Ascending aorta (tissue), 2 donors: ENCODE measurements at regions not wholly inside any gene's neighbourhood (a gene's known extent, or its start where the extent isn't known, plus 50 kb on each side); places are given as distances from the start of the nearest gene placed in this dataset.

Experiments used
- DNase-seq, 2 donors: peaks; one replicate each; pipeline ENCODE4 v3.0.0-alpha.2; 2019; ENCODE audit warnings: low spot score in 2 of 2
- H3K27ac ChIP-seq, 2 donors: fragments of 200-600 bp; sonication (generic); one replicate each; pipeline ENCODE4 v1.5.1; 2016 to 2017; ENCODE audit warnings: mild to moderate bottlenecking in 1 of 2
- H3K27me3 ChIP-seq: fragments of 200-600 bp; sonication (generic); one replicate; pipeline ENCODE4 v1.5.1; 2017
- H3K36me3 ChIP-seq, 2 donors: fragments of 200-600 bp; sonication (generic); one replicate each; pipeline ENCODE4 v1.5.1; 2016
- H3K4me1 ChIP-seq, 2 donors: fragments of 200-600 bp; sonication (generic); one replicate each; pipeline ENCODE4 v1.5.1; 2016 to 2017; ENCODE audit warnings: mild to moderate bottlenecking in 1 of 2
- H3K4me3 ChIP-seq, 2 donors: fragments of 200-600 bp; sonication (generic); one replicate each; pipeline ENCODE4 v1.5.1; 2016 to 2017; ENCODE audit warnings: mild to moderate bottlenecking in 1 of 2
- H3K9me3 ChIP-seq, 2 donors: fragments of 200-600 bp; sonication (generic); one replicate each; pipeline ENCODE4 v1.5.1; 2016
- intact Hi-C: fragments of 100-400 bp; cut with DNase I; formaldehyde crosslinking; loops from one replicate; pipeline ENCODE4 v1.15.1; 2023
- TF ChIP-seq, protein P1 (sequence below), 3 experiments: fragments of 200-600 bp in 2 of 3; fragments of 450-650 bp in 1 of 3; sonication (generic) in 2 of 3; IDR thresholded peaks; one replicate each; pipeline ENCODE4 v1.5.1; 2016 to 2019; ENCODE audit warnings: antibody characterized with exemption in 3 of 3, mild to moderate bottlenecking in 1 of 3, moderate library complexity in 1 of 3

DNA sequence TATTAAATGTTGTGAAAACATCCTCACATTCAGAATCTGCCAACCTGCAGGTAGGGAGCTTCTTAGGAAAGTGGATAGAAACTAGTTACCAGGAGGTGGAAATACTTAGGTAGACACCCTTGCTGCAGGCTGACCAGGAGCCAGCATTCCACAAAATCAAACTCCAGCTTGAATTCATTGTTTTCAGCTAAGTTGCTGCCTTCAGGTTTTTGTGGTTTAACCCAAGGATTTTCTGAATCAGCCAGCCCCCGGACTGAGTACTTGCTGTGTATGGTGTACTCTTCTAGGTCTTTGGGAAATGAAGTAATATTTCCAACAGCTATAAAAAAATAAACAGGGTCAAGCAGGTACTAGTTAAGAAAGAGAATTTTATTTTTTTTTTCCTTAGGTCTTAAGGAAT, 192.1 kb upstream of the CHST9 start:
- TF ChIP-seq, protein P1, sequence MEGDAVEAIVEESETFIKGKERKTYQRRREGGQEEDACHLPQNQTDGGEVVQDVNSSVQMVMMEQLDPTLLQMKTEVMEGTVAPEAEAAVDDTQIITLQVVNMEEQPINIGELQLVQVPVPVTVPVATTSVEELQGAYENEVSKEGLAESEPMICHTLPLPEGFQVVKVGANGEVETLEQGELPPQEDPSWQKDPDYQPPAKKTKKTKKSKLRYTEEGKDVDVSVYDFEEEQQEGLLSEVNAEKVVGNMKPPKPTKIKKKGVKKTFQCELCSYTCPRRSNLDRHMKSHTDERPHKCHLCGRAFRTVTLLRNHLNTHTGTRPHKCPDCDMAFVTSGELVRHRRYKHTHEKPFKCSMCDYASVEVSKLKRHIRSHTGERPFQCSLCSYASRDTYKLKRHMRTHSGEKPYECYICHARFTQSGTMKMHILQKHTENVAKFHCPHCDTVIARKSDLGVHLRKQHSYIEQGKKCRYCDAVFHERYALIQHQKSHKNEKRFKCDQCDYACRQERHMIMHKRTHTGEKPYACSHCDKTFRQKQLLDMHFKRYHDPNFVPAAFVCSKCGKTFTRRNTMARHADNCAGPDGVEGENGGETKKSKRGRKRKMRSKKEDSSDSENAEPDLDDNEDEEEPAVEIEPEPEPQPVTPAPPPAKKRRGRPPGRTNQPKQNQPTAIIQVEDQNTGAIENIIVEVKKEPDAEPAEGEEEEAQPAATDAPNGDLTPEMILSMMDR (IDR thresholded peaks at IDR 0.05), result no peak
- intact Hi-C loops, result no loop called here
- no peak for DNase-seq
- Histone ChIP-seq H3K36me3 (no peaks in the 10 kb centered on the region), H3K4me3 (no peak overlapping the region), H3K9me3 (no peaks in the 10 kb centered on the region), H3K27me3 (no peaks in the 10 kb centered on the region), H3K4me1 (no peaks in the 10 kb centered on the region), H3K27ac (no peak overlapping the region)

DNA sequence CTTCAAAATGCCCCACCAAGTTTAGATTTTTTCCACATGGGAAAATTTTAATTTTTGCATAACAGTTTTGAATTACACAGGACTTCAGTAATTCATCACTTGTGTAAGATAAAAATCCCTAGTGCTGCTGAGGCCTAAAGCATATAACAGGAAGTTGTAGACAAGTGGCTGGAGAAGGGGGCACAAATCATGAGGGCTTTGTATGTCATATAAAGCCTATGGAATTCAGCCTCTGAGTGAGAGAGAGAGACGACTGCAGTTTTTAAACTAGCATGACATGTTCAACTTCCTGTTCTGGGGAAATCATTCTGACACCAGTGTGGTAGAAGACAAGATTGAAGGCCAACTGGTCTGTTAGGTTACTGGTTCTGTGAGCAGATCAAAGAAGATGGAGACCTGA, 187.3 kb upstream of the CHST9 start:
- no peak for DNase-seq
- no peaks in the 10 kb centered on the region for H3K36me3 ChIP-seq
- no peaks in the 10 kb centered on the region for H3K27me3 ChIP-seq
- no peak overlapping the region for H3K27ac ChIP-seq
- no peaks in the 10 kb centered on the region for H3K9me3 ChIP-seq
- TF ChIP-seq, protein P1 (IDR thresholded peaks at IDR 0.05), result no peak
- H3K4me1 ChIP-seq, result no peaks in the 10 kb centered on the region
- intact Hi-C loops, result no loop called here
- no peak overlapping the region for H3K4me3 ChIP-seq

DNA sequence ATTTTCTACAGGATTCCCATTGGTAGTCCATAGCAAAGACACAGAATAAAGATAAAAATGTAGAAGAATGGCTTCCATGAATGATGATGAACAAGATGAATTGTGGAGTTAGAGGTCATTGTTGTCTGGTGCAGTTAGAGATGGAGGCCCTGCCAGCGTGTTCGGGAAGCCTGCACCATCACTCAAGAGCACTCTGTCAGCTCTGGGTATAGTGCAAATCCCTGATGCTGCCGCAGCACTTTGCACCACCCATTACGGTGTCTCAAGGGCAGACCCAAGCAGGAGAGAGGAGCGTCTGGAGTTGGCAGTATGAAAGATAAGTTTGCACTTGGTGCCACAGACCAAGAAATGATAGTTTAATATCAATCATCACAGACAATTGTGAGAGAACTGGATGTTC, 181.6 kb upstream of the CHST9 start:
- DNase-seq, result no peak
- Histone ChIP-seq H3K4me1 (no peaks in the 10 kb centered on the region), H3K36me3 (no peaks in the 10 kb centered on the region), H3K9me3 (no peaks in the 10 kb centered on the region), H3K27me3 (no peaks in the 10 kb centered on the region), H3K4me3 (no peak overlapping the region), H3K27ac (no peak overlapping the region)
- TF ChIP-seq, protein P1 (IDR thresholded peaks at IDR 0.05), result no peak
- intact Hi-C loops, result no loop called here

DNA sequence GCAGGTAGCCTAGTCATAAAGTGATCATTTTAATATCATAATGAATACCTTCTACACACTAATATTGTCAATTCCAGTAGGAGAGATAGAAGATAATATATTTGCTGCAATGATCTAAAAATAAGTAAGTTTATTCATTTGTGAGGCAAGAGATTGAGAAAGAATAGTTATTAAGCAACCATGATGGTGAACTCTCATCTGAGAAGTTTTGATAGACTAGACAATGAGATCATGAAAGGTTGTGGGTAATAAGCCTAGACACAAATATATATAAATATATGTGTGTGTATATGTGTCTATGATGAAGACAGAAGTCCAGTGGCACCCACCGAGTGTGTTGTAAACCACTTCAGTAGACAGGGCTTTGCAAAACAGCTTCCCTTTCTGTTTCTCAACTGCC, 181.0 kb upstream of the CHST9 start:
- no peaks in the 10 kb centered on the region for H3K9me3 ChIP-seq
- H3K4me3 ChIP-seq, result no peak overlapping the region
- TF ChIP-seq, protein P1 (IDR thresholded peaks at IDR 0.05), result no peak
- intact Hi-C loops, result no loop called here
- no peaks in the 10 kb centered on the region for H3K27me3 ChIP-seq
- no peaks in the 10 kb centered on the region for H3K36me3 ChIP-seq
- DNase-seq, result no peak
- H3K27ac ChIP-seq, result no peak overlapping the region
- H3K4me1 ChIP-seq, result no peaks in the 10 kb centered on the region

DNA sequence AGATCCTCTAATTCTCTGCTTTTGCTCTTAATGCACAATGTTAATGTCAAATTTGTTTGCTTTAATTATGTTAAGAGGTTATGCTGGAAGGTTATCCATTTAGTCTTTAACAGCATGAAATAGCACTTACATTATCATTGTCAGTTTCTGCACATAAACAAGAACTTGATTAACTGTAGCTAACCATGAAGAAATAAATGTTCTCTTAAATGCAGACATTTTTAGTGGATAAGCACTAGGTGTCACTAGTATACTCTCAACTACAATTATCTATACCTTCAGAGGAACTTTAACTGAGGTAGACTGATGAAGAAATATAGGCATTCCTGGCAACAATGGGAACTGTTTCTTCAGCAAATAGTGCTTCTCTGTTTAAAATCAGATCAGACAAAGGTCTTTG, 178.8 kb upstream of the CHST9 start:
- Histone ChIP-seq H3K27me3 (no peaks in the 10 kb centered on the region), H3K4me3 (no peak overlapping the region), H3K9me3 (no peaks in the 10 kb centered on the region), H3K36me3 (no peaks in the 10 kb centered on the region), H3K27ac (no peak overlapping the region), H3K4me1 (no peaks in the 10 kb centered on the region)
- intact Hi-C loops, result no loop called here
- TF ChIP-seq, protein P1 (IDR thresholded peaks at IDR 0.05), result no peak
- no peak for DNase-seq

DNA sequence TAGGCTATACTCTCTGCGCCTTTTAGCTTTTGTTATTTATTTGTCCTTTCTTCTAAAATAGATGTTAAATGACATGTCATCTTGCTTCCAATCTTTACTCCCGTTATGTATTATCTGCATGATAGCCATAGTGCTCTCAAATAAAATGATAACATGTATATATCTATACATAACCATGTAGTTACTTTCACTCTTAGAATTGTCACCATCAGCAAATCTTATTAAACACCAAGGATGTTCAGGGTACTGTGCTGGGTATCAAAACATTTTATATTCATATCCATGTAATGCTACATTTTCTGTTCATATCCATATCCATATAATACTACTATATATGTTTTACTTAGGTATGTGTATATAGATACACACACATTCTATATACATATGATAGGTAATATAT, 176.4 kb upstream of the CHST9 start:
- no peaks in the 10 kb centered on the region for H3K9me3 ChIP-seq
- no peak overlapping the region for H3K27ac ChIP-seq
- no peak for DNase-seq
- intact Hi-C loops, result no loop called here
- TF ChIP-seq, protein P1 (IDR thresholded peaks at IDR 0.05), result no peak
- no peaks in the 10 kb centered on the region for H3K4me1 ChIP-seq
- H3K4me3 ChIP-seq, result no peak overlapping the region
- no peaks in the 10 kb centered on the region for H3K36me3 ChIP-seq
- no peaks in the 10 kb centered on the region for H3K27me3 ChIP-seq
